OCI-LY3 (cell line): ENCODE measurements at regions not wholly inside any gene's neighbourhood (a gene's known extent, or its start where the extent isn't known, plus 50 kb on each side); places are given as distances from the start of the nearest gene placed in this dataset.
"Not testable (repeated sequence)": the region's sequence is repeated elsewhere in the genome, so short reads cannot be mapped to it uniquely, and the experiment has no call there.

ENCODE experiments used
- EZH2phosphoT487 ChIP-seq: fragments of 200-600 bp; shearing (Covaris generic); IDR thresholded peaks from 2 replicates; pipeline ENCODE4 v1.6.1; 2018; ENCODE audit warnings: antibody characterized with exemption, mixed run types, low read depth
- TF ChIP-seq, protein P1 (sequence below): fragments of 200-600, 300-600 bp; sonication (generic); IDR thresholded peaks from 2 replicates; pipeline ENCODE4 v1.5.1; 2014; ENCODE audit warnings: antibody characterized with exemption, low read length, low read depth

DNA sequence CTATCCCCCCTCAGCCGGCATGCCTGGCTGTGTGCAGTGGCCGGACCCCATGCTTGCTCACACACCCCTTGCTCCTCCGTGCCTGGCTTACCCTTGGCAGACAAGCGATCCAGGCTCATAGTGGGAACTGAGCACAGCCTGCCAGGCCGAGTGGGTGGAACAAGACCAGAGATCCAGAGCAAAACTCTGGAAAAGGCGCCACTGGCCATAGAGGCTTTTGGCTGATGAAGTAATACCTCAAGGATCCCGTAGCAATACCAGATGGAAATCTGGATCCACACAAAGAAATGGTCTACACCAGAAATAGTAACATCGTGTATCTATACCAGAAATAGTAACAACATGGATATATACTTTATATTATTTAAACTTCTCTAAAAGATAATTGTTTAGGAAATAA lies 1719.6 kb downstream of the SPATA31A7 start:
- TF ChIP-seq, protein P1, sequence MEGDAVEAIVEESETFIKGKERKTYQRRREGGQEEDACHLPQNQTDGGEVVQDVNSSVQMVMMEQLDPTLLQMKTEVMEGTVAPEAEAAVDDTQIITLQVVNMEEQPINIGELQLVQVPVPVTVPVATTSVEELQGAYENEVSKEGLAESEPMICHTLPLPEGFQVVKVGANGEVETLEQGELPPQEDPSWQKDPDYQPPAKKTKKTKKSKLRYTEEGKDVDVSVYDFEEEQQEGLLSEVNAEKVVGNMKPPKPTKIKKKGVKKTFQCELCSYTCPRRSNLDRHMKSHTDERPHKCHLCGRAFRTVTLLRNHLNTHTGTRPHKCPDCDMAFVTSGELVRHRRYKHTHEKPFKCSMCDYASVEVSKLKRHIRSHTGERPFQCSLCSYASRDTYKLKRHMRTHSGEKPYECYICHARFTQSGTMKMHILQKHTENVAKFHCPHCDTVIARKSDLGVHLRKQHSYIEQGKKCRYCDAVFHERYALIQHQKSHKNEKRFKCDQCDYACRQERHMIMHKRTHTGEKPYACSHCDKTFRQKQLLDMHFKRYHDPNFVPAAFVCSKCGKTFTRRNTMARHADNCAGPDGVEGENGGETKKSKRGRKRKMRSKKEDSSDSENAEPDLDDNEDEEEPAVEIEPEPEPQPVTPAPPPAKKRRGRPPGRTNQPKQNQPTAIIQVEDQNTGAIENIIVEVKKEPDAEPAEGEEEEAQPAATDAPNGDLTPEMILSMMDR, result not testable (repeated sequence)
- TF ChIP-seq EZH2phosphoT487, result not testable (repeated sequence)
